ENCODE measurements at regions not wholly inside any gene's neighbourhood (a gene's known extent, or its start where the extent isn't known, plus 50 kb on each side); places are given as distances from the start of the nearest gene placed in this dataset.

GRCh38 chr6:27119329-27119728 is 128.2 kb upstream of the PRSS16 start:
- TF ChIP-seq CTCF (IDR thresholded peaks at IDR 0.05) (no peak), POLR2A (IDR thresholded peaks at IDR 0.05) (no peak)
